ENCODE measurements at regions not wholly inside any gene's neighbourhood (a gene's known extent, or its start where the extent isn't known, plus 50 kb on each side); places are given as distances from the start of the nearest gene placed in this dataset.
"Not testable (repeated sequence)": the region's sequence is repeated elsewhere in the genome, so short reads cannot be mapped to it uniquely, and the experiment has no call there.

GRCh38 chr2:234796045-234796591 lies 155.7 kb upstream of the SH3BP4 start:
- no peak for TF ChIP-seq CTCF (conservative IDR thresholded peaks at IDR 0.05)
- peak overlapping the region; percentile 23 for H3K27ac ChIP-seq

DNA sequence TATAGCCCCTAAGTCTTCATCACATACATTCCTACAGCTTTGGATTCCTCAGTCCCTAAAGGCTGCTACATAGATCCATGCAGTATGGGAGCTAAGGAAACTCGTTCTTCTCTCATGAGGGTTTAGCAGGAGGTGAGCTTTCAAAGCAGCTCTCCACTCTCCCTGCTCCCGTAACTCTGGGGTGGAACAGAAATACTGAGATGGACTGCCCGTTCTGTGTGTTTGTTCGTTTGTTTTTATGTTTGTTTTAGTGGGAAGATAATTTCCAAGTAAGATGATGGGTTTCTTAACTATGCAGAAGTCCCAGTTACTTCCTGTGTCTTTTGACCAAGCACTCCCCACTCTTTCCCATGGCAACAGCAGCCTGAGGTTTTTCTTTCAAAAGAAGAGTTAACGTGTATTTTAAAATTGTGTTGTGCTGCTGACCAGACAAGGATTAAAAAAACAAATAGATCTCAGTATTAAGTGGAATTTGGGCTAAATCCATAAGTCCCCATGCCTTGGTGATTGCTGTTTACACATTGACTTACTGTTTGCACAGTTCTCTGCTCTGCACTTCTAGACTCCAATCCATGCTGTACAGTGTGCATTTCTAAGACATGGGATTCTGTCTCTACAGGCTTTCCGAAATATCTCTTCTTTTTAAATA lies 156.4 kb upstream of the SH3BP4 start:
- H3K27ac ChIP-seq = peak overlapping the region; percentile 23
- TF ChIP-seq CTCF (conservative IDR thresholded peaks at IDR 0.05) = no peak

- TF ChIP-seq CTCF (conservative IDR thresholded peaks at IDR 0.05) = no peak
- no peak overlapping the region for H3K27ac ChIP-seq
Measured at GRCh38 chr2:234794866-234795265, 157.0 kb upstream of the SH3BP4 start.

DNA sequence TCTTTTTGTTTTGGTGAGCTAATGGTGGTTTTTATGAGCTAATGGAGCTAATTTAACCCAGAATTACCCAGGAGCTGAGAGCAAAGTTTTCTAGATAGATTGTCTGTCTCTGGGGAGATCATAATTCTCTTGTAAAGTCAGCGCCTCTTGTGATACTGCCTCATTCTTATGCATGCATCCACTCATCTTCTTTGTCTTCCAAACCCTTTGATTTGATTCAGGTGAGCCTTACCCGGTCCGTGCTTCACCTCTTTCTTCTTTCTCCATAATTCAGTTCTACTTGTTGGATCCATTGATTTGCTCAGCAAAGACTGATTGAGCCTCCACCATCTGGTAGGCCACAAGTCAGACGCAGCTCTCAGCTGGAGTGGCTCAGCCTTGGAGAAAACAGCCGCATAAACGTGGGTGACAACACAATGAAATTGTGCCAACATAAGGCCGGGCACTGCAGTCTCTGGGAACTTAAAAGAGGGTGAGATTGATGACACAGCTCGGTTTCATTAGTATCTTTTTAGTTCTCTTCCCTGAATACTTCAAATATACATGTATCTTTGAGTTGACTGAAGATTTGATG lies 158.5 kb upstream of the SH3BP4 start:
- TF ChIP-seq CTCF (conservative IDR thresholded peaks at IDR 0.05) = no peak
- H3K27ac ChIP-seq = no peak overlapping the region

DNA sequence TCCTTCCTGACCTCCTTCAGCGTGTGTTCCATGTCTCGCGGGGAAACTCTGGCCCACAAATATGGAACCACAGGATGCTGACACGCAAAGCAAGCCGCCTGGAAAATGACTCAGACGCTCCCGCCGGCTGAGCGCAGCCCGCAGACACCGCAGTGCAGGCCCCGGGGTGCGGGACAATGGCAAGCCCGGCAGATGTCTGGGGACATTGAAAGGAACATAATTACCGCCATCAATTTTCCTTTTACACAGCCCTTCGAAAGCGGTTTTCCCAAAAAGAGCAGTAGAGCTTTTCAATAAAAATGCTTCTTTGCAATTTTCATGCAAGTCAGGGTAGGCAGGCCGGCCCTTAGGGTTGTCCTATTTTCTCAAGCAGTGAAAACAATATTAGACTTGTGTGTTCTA lies 159.2 kb upstream of the SH3BP4 start:
- no peak overlapping the region for H3K27ac ChIP-seq
- TF ChIP-seq CTCF (conservative IDR thresholded peaks at IDR 0.05) = no peak

DNA sequence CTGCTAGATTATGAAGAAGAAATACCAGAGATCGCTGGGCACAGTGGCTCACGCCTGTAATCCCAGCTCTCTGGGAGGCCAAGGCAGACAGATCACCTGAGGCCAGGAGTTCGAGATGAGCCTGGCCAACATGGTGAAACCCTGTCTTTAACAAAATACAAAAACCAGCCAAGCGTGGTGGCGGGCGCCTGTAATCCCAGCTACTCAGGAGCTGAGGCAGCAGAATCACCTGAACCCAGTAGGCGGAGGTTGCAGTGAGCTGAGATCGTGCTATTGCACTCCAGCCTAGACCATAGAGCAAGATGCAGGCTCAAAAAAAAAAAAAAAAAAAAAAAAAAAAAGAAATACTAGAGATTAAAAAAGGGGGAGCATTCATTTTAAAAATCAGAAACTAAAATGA lies 159.7 kb upstream of the SH3BP4 start:
- not testable (repeated sequence) for H3K27ac ChIP-seq

GRCh38 chr2:234790380-234790779 lies 161.4 kb upstream of the SH3BP4 start:
- TF ChIP-seq CTCF (conservative IDR thresholded peaks at IDR 0.05) = no peak
- no peak overlapping the region for H3K27ac ChIP-seq

Data from VCaP (cell line).